ENCODE measurements at regions not wholly inside any gene's neighbourhood (a gene's known extent, or its start where the extent isn't known, plus 50 kb on each side); places are given as distances from the start of the nearest gene placed in this dataset.

DNA sequence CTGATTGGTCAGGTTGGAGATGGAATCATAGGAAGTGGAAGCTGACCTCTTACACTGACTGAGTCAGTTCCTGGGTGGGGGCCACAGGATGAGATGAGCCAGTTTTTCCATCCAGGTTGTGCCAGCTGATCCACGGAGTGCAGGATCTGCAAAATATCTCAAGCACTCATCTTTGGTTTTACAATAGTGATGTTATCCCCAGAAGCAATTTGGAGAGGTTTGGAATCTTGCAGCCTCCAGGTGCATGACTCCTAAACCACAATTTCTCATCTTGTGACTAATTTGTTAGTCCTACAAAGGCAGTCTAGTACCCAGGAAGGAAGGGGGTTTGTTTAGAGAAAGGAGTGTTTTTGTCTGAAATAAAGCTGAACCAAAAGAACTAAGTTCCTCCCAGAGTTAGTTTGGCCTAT lies 212.8 kb downstream of the SLITRK6 start:
- TF ChIP-seq GATA3 (IDR thresholded peaks at IDR 0.05; ENCODE audit: low read depth, low read length) = no peak
- TF ChIP-seq GATA2 (IDR thresholded peaks at IDR 0.05; ENCODE audit: low read depth, low read length) = no peak
